PC-3 (cell line): ENCODE measurements at regions not wholly inside any gene's neighbourhood (a gene's known extent, or its start where the extent isn't known, plus 50 kb on each side); places are given as distances from the start of the nearest gene placed in this dataset.

Source experiments
- CTCF ChIP-seq: fragments of 300-600 bp; sonication (generic); conservative IDR thresholded peaks from 2 replicates; pipeline ENCODE4 v1.5.1; 2017; ENCODE audit warnings: antibody characterized with exemption, low read depth, mild to moderate bottlenecking, low read length
- EZH2 ChIP-seq: fragments of 300-600 bp; sonication (generic); IDR thresholded peaks from one replicate; pipeline ENCODE4 v1.6.1; 2017; ENCODE audit warnings: antibody characterized with exemption, mild to moderate bottlenecking, low read length; ENCODE audit not compliant: unreplicated experiment

- TF ChIP-seq CTCF (no peak), EZH2 (no peak)
Measured at GRCh38 chr16:52184336-52184735, 362.6 kb downstream of the TOX3 start.
